LNCaP clone FGC (cell line): ENCODE measurements at regions not wholly inside any gene's neighbourhood (a gene's known extent, or its start where the extent isn't known, plus 50 kb on each side); places are given as distances from the start of the nearest gene placed in this dataset.

ENCODE experiments used
- DNase-seq: peaks from one replicate; pipeline ENCODE4 v3.0.0-alpha.2; 2011; ENCODE audit warnings: low read depth
- H3K4me3 ChIP-seq: 2 replicates; pipeline ENCODE4 v1.5.1; 2011; ENCODE audit warnings: mild to moderate bottlenecking, low read depth, low read length, control low read depth
- CTCF ChIP-seq: IDR thresholded peaks from 2 replicates; pipeline ENCODE4 v1.5.1; 2012; ENCODE audit warnings: mild to moderate bottlenecking; ENCODE audit not compliant: control insufficient read depth, insufficient read depth; ENCODE audit errors: extremely low read depth

GRCh38 chr18:41043876-41044275, 911.2 kb upstream of the PIK3C3 start:
- no peak for TF ChIP-seq CTCF

DNA sequence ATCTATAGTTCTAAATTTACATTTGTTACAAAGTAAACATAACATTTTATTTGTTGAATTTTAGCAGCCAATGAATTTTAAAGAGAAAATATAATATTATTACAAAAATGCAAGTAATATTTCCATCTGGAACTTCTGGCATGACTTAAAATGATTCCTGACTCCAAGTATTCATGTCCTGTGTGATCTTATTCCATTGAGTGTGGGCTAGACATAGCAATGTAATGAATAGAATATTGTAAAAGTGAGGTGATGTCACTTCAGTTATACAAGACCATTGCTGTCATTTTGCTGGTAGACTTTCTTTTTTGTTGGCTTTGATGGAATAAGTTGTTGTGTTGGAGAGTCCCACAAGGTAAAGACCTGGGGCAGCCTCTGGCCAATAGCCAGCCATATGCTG, 912.2 kb upstream of the PIK3C3 start:
- no peak for DNase-seq
- TF ChIP-seq CTCF, result no peak
- no peak overlapping the region for H3K4me3 ChIP-seq

More at GRCh38 chr18:41043876-41044275, 911.2 kb upstream of the PIK3C3 start:
- H3K4me3 ChIP-seq, result no peak overlapping the region
- no peak for DNase-seq

DNA sequence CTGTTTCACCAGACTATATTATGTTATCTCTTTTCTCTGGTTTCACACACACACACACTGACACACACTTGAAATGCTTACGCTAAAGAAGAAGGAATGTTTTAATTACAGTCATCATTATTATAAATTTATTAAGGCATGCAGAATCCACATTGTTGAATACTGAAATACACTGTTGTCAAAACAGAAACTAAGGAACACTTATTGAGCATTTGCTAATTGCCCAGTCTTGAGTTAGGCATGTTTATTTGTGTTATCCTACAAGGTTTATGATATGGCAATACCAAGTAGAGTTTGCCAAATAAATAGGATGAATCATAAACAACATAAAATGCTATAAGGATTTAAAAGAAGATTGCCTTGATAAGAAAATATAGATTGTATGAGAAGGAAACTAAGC, 917.0 kb upstream of the PIK3C3 start:
- H3K4me3 ChIP-seq, result no peak overlapping the region
- no peak for DNase-seq
- TF ChIP-seq CTCF, result no peak

- DNase-seq, result no peak
- no peak for TF ChIP-seq CTCF
- no peak overlapping the region for H3K4me3 ChIP-seq
Measured at GRCh38 chr18:41036346-41036745, 918.7 kb upstream of the PIK3C3 start.

- no peak for DNase-seq
- no peak overlapping the region for H3K4me3 ChIP-seq
- no peak for TF ChIP-seq CTCF
Measured at GRCh38 chr18:41034413-41034812, 920.6 kb upstream of the PIK3C3 start.

DNA sequence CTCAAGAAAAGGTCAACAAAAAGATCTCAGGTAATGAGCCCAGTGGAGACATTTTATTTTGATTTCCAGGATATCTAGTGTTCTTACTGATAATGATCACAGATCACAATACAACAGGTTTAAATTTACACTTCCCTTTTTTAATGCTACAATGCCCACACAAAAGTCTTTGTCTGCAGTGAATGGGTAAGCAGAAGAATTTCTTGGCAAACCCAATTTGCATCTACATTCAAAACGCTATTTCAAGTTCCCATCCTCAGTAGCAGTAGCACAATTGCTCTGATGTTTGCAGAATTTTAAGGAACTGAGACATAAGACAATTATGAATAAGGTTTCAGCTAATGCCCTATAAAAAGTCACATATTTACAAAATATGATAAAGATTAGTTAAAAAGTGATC, 929.4 kb upstream of the PIK3C3 start:
- no peak for TF ChIP-seq CTCF
- DNase-seq, result no peak
- H3K4me3 ChIP-seq, result no peak overlapping the region

GRCh38 chr18:41024792-41025191, 930.2 kb upstream of the PIK3C3 start:
- DNase-seq, result no peak
- H3K4me3 ChIP-seq, result no peak overlapping the region

More at GRCh38 chr18:41024792-41025191, 930.2 kb upstream of the PIK3C3 start:
- no peak for TF ChIP-seq CTCF
